Omental fat pad (tissue), 3 donors: ENCODE measurements at regions not wholly inside any gene's neighbourhood (a gene's known extent, or its start where the extent isn't known, plus 50 kb on each side); places are given as distances from the start of the nearest gene placed in this dataset.

Experiments used
- ATAC-seq: fragments of 150-250 bp; one replicate; pipeline ENCODE4 v1.9.1; 2016; ENCODE audit warnings: mild to moderate bottlenecking, moderate library complexity; ENCODE audit not compliant: low FRiP score
- DNase-seq: peaks from one replicate; pipeline ENCODE4 v3.0.0-alpha.2; 2019; ENCODE audit warnings: low spot score
- TF ChIP-seq, protein P1 (sequence below), 3 donors: fragments of 450-650 bp; IDR thresholded peaks; one replicate each; pipeline ENCODE4 v1.5.1; 2016 to 2017; ENCODE audit warnings: antibody characterized with exemption in 3 of 3, mild to moderate bottlenecking in 3 of 3, moderate library complexity in 2 of 3

DNA sequence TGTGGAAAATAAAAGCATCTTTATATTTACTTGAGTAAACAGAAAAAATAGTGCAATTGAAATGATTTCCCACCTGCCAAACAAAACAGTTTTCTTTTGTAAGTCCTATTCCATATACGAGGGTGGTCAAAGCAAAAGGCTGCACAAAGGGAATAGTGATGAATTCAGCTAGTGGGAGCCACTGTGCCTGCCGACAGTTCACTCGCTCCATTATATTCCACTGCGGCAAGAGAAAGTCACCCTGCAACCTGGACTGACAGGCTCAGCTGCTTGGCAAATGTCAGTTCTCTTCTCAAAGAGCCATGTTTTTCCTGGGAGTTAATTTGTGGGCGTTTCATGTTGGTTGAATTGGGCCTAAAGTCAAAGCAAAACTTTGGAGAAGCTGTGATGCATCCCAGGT lies 145.4 kb downstream of the LMO4 start:
- ATAC-seq (no peak), DNase-seq (no peak)
- TF ChIP-seq, protein P1, sequence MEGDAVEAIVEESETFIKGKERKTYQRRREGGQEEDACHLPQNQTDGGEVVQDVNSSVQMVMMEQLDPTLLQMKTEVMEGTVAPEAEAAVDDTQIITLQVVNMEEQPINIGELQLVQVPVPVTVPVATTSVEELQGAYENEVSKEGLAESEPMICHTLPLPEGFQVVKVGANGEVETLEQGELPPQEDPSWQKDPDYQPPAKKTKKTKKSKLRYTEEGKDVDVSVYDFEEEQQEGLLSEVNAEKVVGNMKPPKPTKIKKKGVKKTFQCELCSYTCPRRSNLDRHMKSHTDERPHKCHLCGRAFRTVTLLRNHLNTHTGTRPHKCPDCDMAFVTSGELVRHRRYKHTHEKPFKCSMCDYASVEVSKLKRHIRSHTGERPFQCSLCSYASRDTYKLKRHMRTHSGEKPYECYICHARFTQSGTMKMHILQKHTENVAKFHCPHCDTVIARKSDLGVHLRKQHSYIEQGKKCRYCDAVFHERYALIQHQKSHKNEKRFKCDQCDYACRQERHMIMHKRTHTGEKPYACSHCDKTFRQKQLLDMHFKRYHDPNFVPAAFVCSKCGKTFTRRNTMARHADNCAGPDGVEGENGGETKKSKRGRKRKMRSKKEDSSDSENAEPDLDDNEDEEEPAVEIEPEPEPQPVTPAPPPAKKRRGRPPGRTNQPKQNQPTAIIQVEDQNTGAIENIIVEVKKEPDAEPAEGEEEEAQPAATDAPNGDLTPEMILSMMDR (IDR thresholded peaks at IDR 0.05), result no peak

DNA sequence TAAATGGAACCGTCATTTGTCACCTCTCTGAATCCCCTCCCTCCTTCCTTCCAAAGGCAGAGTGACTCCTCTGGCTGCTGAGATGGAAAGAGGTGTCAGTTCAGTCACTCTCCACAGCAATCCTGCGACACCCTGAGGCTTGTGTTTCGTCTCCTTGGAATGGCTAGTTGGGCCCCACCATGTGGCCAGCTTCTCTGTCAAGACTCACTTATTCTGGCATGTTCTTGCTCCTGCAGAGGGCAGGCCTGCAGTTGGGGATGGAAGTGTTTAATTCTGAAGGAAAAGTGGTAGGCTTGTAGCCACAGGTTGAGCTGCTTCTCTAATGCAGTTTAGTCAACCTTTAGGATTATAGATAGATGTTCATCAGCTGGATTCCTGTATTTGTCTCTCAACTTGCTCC lies 149.6 kb downstream of the LMO4 start:
- no peak for DNase-seq
- TF ChIP-seq, protein P1 (IDR thresholded peaks at IDR 0.05), result no peak
- ATAC-seq, result no peak

DNA sequence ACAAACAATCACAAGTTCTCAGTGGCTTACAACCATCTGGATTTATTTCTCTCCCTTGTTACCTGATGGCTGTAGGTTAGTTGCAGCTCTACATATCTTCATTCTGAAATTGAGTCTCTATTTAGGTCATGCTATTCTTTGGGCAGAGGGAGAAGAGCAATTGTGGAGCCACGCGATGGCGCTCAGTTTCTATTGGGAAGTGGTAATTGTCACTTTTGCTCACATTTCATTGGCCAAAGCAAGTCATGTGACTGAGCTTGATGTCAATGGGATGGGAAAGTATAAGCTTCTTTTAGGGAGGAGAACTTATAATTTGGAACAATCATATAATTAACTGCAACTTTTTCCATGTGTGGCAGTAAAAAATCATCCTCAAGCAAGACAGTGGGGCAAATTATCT lies 166.5 kb downstream of the LMO4 start:
- DNase-seq (no peak), ATAC-seq (no peak)
- TF ChIP-seq, protein P1 (IDR thresholded peaks at IDR 0.05), result no peak

DNA sequence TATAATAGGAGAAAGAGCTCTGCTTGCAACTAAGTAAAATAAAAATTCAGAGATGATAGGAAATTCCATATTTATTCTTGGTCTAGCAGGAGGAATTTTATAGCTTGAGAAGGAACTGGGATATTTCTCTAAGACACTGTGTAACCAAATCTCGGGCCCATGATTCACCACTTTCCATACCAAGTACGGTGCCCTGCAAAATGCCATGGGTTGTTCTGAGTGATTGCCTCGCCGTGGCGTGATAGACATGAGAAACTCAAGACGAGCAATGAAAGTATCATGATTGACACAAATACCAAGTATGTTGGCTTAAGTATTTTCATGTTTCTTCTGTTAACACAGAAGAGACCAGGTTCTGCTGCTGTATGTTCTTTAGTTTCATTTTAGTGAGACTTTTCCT lies 167.2 kb downstream of the LMO4 start:
- TF ChIP-seq, protein P1 (IDR thresholded peaks at IDR 0.05), result no peak
- DNase-seq (no peak), ATAC-seq (no peak)

DNA sequence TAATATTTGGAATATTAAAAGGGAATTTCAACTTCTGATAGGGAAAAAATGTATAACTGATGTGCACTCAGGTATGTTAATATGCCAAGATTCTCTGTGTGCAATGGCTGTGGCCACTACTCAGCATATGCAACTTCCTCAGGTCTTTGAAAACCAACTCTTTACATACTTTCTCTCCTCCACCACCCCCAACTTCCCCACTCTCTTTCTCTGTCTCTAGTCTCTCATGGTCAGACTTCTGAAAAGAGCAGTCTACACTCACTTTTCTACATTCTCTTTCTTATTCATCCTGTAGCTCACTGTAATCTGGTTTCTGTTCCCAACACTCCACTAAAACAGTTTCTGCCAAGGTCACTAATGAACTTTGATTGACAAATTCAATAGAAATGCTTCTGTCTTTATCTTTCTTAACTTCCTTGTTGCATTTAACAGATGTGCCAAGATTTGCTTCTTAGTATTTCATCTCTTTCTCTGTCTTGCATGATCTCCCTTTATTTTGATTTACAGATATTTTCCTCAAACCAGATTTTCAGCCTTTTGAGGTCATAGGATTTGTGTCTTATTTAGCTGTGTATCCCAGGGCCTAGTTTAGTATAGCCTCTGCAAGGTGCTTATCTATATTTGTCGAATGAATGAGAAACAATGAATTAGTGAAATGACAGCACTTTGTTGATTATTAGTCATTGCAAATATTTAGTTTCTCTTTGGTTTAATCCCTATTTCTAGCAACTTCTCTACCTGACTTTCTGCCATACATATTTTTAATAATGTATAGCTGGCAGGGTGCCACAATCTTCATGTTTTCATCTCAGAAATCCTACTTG lies 168.9 kb downstream of the LMO4 start:
- no peak for ATAC-seq
- DNase-seq, result no peak
- TF ChIP-seq, protein P1 (IDR thresholded peaks at IDR 0.05), result no peak

DNA sequence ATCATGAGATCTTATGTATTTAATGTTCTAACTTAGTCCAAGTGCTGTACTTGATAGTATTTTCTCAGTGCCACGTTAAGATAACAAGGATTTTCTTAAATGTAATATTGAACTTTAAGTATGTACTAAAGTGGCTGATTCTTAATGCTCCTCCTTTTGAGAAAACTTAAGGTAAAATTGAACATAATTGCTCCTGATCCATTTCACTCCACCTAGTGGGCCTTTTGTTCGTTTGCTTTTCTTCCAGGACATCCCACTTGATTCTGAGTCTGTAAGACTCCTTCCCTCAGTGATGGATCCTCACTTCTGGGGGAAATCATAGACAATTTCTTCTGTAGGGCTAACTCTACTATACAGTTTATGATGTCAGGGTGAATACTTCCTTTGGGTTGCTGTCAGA lies 173.1 kb downstream of the LMO4 start:
- ATAC-seq (no peak), DNase-seq (no peak)
- TF ChIP-seq, protein P1 (IDR thresholded peaks at IDR 0.05), result no peak

DNA sequence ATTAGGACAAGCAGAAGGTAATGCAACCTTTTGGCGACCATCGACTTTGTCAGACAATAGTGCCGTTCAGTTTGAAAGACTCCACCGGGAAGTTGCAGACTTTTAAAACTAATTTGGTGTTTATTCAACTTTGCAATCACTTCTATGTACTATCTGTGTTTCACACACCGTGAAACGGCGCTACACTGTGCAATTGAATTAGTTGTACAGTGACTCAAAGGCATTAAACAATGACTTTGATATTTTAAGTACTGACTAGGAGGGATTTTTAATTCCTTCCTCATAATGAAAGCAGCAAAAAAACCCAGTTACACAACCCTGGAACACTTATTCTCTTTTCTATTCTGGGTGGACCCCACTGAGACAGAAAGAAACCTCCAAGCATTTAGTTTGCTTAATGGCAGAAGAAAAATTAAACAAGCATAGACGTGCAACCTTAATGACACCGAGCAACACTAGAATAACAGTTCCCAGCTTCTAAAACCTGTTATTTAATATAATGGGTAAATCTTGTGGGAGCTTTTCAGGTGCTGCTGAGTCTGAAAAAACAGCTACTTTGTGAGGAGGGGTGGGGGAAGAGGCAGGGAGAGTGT lies 176.8 kb downstream of the LMO4 start:
- TF ChIP-seq, protein P1 (IDR thresholded peaks at IDR 0.05), result no peak
- ATAC-seq, result no peak

More for the DNA sequence above, 176.8 kb downstream of the LMO4 start:
- no peak for DNase-seq
